Neural cell (in vitro differentiated cells): ENCODE measurements at regions not wholly inside any gene's neighbourhood (a gene's known extent, or its start where the extent isn't known, plus 50 kb on each side); places are given as distances from the start of the nearest gene placed in this dataset.

ENCODE experiments used
- H2AFZ ChIP-seq: fragments of 200-600, 300-800 bp; sonication (generic), shearing (Covaris generic); 2 replicates; pipeline ENCODE4 v1.6.0; 2014; ENCODE audit warnings: low read depth, mild to moderate bottlenecking, antibody characterized with exemption, low read length, moderate library complexity
- H3F3A ChIP-seq: fragments of 200-600 bp; shearing (Covaris generic); 2 replicates; pipeline ENCODE4 v1.6.1; 2016; ENCODE audit warnings: mild to moderate bottlenecking, moderate library complexity, mixed read lengths, antibody characterized with exemption, low read length; ENCODE audit not compliant: insufficient read depth, poor library complexity, severe bottlenecking
- H3K27ac ChIP-seq: fragments of 200-600, 300-800 bp; sonication (generic), shearing (Covaris generic); 2 replicates; pipeline ENCODE4 v1.5.1; 2014; ENCODE audit warnings: mild to moderate bottlenecking, low read length, moderate library complexity
- H3K27me3 ChIP-seq: fragments of 300-800, 200-600 bp; sonication (generic), shearing (Covaris generic); 2 replicates; pipeline ENCODE4 v1.6.0; 2014; ENCODE audit warnings: mild to moderate bottlenecking, low read depth, low read length, moderate library complexity; ENCODE audit not compliant: insufficient read depth
- H3K36me3 ChIP-seq: fragments of 300-800, 200-600 bp; sonication (generic), shearing (Covaris generic); 2 replicates; pipeline ENCODE4 v1.5.1; 2014; ENCODE audit warnings: mild to moderate bottlenecking, antibody characterized with exemption, low read length, moderate library complexity; ENCODE audit not compliant: insufficient read depth
- H3K4me2 ChIP-seq: fragments of 300-800, 200-600 bp; sonication (generic), shearing (Covaris generic); 2 replicates; pipeline ENCODE4 v1.6.0; 2014; ENCODE audit warnings: mild to moderate bottlenecking, low read length
- H3K4me3 ChIP-seq: fragments of 300-800, 200-600 bp; sonication (generic), shearing (Covaris generic); 2 replicates; pipeline ENCODE4 v1.5.1; 2014; ENCODE audit warnings: mild to moderate bottlenecking, low read length, moderate library complexity
- H3K79me2 ChIP-seq: fragments of 200-600 bp; shearing (Covaris generic); replicated peaks from 2 replicates; pipeline ENCODE4 v1.6.0; 2014; ENCODE audit warnings: mild to moderate bottlenecking, low read length, moderate library complexity; ENCODE audit not compliant: insufficient read depth
- H3K9ac ChIP-seq: fragments of 300-800, 200-600 bp; sonication (generic), shearing (Covaris generic); 2 replicates; pipeline ENCODE4 v1.6.1; 2016; ENCODE audit warnings: mild to moderate bottlenecking, low read length, mixed read lengths
- H3K9me2 ChIP-seq: fragments of 200-600 bp; shearing (Covaris generic); 2 replicates; pipeline ENCODE4 v1.6.1; 2016; ENCODE audit warnings: mild to moderate bottlenecking, low read length, mixed read lengths; ENCODE audit not compliant: insufficient read depth
- H3K9me3 ChIP-seq: fragments of 200-600, 300-800 bp; sonication (generic), shearing (Covaris generic); 2 replicates; pipeline ENCODE4 v1.6.1; 2016; ENCODE audit warnings: mild to moderate bottlenecking, mixed run types, low read length, moderate library complexity, mixed read lengths
- H4K20me1 ChIP-seq: fragments of 200-600 bp; shearing (Covaris generic); 2 replicates; pipeline ENCODE4 v1.6.1; 2016; ENCODE audit warnings: mild to moderate bottlenecking, mixed run types; ENCODE audit not compliant: insufficient read depth
- EP300 ChIP-seq: fragments of 450-650 bp; conservative IDR thresholded peaks from 2 replicates; pipeline ENCODE4 v1.6.1; 2014; ENCODE audit warnings: antibody characterized with exemption, mild to moderate bottlenecking, moderate library complexity; ENCODE audit not compliant: poor library complexity, severe bottlenecking
- EZH2 ChIP-seq: fragments of 200-600, 300-800 bp; shearing (Covaris generic), sonication (generic); IDR thresholded peaks from 2 replicates; pipeline ENCODE4 v1.6.1; 2014; ENCODE audit warnings: antibody characterized with exemption, low read length, borderline replicate concordance, mild to moderate bottlenecking; ENCODE audit not compliant: insufficient read depth, poor library complexity, severe bottlenecking
- MXI1 ChIP-seq: fragments of 450-650 bp; conservative IDR thresholded peaks from 2 replicates; pipeline ENCODE4 v1.6.1; 2014; ENCODE audit warnings: antibody characterized with exemption, mild to moderate bottlenecking; ENCODE audit not compliant: poor library complexity, severe bottlenecking
- POLR2AphosphoS5 ChIP-seq: IDR thresholded peaks from 2 replicates; pipeline ENCODE4 v1.6.1; 2012
- RAD21 ChIP-seq: fragments of 450-650 bp; conservative IDR thresholded peaks from 2 replicates; pipeline ENCODE4 v1.6.1; 2014; ENCODE audit warnings: antibody characterized with exemption, mild to moderate bottlenecking, moderate library complexity
- SMC3 ChIP-seq: fragments of 450-650 bp; conservative IDR thresholded peaks from 2 replicates; pipeline ENCODE4 v1.6.1; 2014; ENCODE audit warnings: antibody characterized with exemption, mild to moderate bottlenecking, moderate library complexity; ENCODE audit not compliant: poor library complexity
- TAF1 ChIP-seq: IDR thresholded peaks from 2 replicates; pipeline ENCODE4 v1.6.1; 2012; ENCODE audit warnings: low read depth
- TF ChIP-seq, protein P1 (sequence below): fragments of 450-650 bp; IDR thresholded peaks from 2 replicates; pipeline ENCODE4 v1.5.1; 2014; ENCODE audit warnings: antibody characterized with exemption, mild to moderate bottlenecking, moderate library complexity; ENCODE audit not compliant: poor library complexity, severe bottlenecking
- TF ChIP-seq, protein P2 (sequence below): IDR thresholded peaks from 2 replicates; pipeline ENCODE4 v1.6.1; 2012; ENCODE audit warnings: borderline replicate concordance

DNA sequence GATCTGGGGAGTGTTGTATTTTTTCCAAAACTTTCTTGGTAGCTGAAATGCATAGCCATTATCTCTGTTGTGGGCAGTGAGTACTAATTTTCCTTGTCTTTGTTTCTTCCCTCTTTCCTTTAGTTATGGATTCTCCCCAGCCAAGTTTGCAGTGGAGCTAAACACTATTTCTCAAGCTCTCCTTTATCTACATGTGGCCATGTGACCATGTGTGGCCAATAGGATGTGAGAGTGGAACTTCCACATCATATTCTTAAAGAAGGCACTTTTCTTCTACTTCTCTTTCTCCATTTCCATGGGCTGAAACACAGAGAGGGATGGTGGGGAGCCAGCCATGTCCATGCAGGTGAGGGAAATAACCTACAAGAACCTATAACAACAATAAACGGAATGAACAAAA lies 230.8 kb downstream of the CTH start:
- Histone ChIP-seq H4K20me1 (no peaks in the 10 kb centered on the region), H3F3A (no peaks in the 10 kb centered on the region), H3K36me3 (no peaks in the 10 kb centered on the region), H3K4me2 (no peak overlapping the region), H3K27me3 (no peaks in the 10 kb centered on the region), H3K9me3 (no peaks in the 10 kb centered on the region), H3K79me2 (no peaks in the 10 kb centered on the region), H3K4me3 (no peak overlapping the region), H2AFZ (no peak overlapping the region), H3K9me2 (no peaks in the 10 kb centered on the region), H3K9ac (no peak overlapping the region), H3K27ac (no peak overlapping the region)
- no peak for TF ChIP-seq EP300
- TF ChIP-seq MXI1, result no peak
- no peak for TF ChIP-seq SMC3
- TF ChIP-seq TAF1, result no peak
- TF ChIP-seq, protein P1, sequence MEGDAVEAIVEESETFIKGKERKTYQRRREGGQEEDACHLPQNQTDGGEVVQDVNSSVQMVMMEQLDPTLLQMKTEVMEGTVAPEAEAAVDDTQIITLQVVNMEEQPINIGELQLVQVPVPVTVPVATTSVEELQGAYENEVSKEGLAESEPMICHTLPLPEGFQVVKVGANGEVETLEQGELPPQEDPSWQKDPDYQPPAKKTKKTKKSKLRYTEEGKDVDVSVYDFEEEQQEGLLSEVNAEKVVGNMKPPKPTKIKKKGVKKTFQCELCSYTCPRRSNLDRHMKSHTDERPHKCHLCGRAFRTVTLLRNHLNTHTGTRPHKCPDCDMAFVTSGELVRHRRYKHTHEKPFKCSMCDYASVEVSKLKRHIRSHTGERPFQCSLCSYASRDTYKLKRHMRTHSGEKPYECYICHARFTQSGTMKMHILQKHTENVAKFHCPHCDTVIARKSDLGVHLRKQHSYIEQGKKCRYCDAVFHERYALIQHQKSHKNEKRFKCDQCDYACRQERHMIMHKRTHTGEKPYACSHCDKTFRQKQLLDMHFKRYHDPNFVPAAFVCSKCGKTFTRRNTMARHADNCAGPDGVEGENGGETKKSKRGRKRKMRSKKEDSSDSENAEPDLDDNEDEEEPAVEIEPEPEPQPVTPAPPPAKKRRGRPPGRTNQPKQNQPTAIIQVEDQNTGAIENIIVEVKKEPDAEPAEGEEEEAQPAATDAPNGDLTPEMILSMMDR, result no peak
- TF ChIP-seq EZH2, result no peak
- no peak for TF ChIP-seq RAD21
- TF ChIP-seq, protein P2, sequence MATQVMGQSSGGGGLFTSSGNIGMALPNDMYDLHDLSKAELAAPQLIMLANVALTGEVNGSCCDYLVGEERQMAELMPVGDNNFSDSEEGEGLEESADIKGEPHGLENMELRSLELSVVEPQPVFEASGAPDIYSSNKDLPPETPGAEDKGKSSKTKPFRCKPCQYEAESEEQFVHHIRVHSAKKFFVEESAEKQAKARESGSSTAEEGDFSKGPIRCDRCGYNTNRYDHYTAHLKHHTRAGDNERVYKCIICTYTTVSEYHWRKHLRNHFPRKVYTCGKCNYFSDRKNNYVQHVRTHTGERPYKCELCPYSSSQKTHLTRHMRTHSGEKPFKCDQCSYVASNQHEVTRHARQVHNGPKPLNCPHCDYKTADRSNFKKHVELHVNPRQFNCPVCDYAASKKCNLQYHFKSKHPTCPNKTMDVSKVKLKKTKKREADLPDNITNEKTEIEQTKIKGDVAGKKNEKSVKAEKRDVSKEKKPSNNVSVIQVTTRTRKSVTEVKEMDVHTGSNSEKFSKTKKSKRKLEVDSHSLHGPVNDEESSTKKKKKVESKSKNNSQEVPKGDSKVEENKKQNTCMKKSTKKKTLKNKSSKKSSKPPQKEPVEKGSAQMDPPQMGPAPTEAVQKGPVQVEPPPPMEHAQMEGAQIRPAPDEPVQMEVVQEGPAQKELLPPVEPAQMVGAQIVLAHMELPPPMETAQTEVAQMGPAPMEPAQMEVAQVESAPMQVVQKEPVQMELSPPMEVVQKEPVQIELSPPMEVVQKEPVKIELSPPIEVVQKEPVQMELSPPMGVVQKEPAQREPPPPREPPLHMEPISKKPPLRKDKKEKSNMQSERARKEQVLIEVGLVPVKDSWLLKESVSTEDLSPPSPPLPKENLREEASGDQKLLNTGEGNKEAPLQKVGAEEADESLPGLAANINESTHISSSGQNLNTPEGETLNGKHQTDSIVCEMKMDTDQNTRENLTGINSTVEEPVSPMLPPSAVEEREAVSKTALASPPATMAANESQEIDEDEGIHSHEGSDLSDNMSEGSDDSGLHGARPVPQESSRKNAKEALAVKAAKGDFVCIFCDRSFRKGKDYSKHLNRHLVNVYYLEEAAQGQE, result no peak
- no peak for TF ChIP-seq POLR2AphosphoS5

DNA sequence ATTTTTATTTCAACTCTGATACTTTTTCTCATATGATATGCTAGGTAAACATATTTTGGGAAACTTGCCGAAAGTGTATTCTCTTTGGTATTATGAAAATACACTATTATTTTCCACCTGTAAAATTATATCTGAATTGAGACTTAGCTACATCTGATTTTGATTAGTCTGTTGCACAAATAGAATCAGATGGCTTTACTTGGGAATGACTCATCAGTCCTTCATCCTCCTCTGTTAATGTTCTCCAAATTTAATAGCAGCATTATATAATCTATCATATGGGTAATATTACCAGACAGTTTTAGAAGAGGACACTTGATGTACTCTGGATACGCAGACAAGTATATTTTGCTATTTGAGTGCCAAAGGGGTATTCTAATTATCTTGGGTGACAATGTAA lies 245.3 kb downstream of the CTH start:
- Histone ChIP-seq H2AFZ (no peak overlapping the region), H3K4me3 (no peak overlapping the region), H3K27ac (no peak overlapping the region), H3K79me2 (no peaks in the 10 kb centered on the region), H3F3A (no peaks in the 10 kb centered on the region), H3K9me3 (no peaks in the 10 kb centered on the region), H3K9me2 (no peaks in the 10 kb centered on the region), H3K9ac (no peak overlapping the region), H3K4me2 (no peak overlapping the region), H3K27me3 (no peaks in the 10 kb centered on the region), H4K20me1 (no peaks in the 10 kb centered on the region), H3K36me3 (no peaks in the 10 kb centered on the region)
- TF ChIP-seq, protein P2, result no peak
- TF ChIP-seq RAD21, result no peak
- no peak for TF ChIP-seq EP300
- no peak for TF ChIP-seq MXI1
- no peak for TF ChIP-seq TAF1
- TF ChIP-seq, protein P1, result no peak
- no peak for TF ChIP-seq SMC3
- TF ChIP-seq EZH2, result no peak
- TF ChIP-seq POLR2AphosphoS5, result no peak
